Keratinocyte (primary cell): ENCODE measurements at regions not wholly inside any gene's neighbourhood (a gene's known extent, or its start where the extent isn't known, plus 50 kb on each side); places are given as distances from the start of the nearest gene placed in this dataset.

Source experiments
- DNase-seq: peaks from one replicate; pipeline ENCODE4 v3.0.0-alpha.2; 2011; ENCODE audit warnings: low read depth, missing footprints, low spot score
- FAIRE-seq: peaks from 2 replicates; lab custom pipeline; 2011; peaks lifted over from hg19 to GRCh38; lab: Jason Lieb, UNC
- H2AFZ ChIP-seq: 2 replicates; pipeline ENCODE4 v1.6.0; 2012; ENCODE audit warnings: low read length, control low read depth, inconsistent platforms; ENCODE audit not compliant: control insufficient read depth
- H3K27ac ChIP-seq: 2 replicates; pipeline ENCODE4 v1.5.1; 2011; ENCODE audit warnings: low read length; ENCODE audit not compliant: control insufficient read depth, insufficient read depth
- H3K27me3 ChIP-seq: 3 replicates; pipeline ENCODE4 v1.6.0; 2011; ENCODE audit warnings: low read length; ENCODE audit not compliant: control insufficient read depth, insufficient read depth; ENCODE audit errors: extremely low read depth
- H3K36me3 ChIP-seq, 2 experiments: 2 replicates in 1 of 2; 3 replicates in 1 of 2; pipeline ENCODE4 v1.5.1; 2011; ENCODE audit warnings: low read length in 2 of 2, mild to moderate bottlenecking in 1 of 2; ENCODE audit not compliant: control insufficient read depth in 2 of 2, insufficient read depth in 2 of 2; ENCODE audit errors: extremely low read depth in 1 of 2
- H3K4me1 ChIP-seq: 3 replicates; pipeline ENCODE4 v1.5.1; 2011; ENCODE audit warnings: low read length; ENCODE audit not compliant: control insufficient read depth, insufficient read depth; ENCODE audit errors: extremely low read depth
- H3K4me2 ChIP-seq: 3 replicates; pipeline ENCODE4 v1.6.0; 2011; ENCODE audit warnings: low read depth, low read length; ENCODE audit not compliant: control insufficient read depth, insufficient read depth; ENCODE audit errors: extremely low read depth
- H3K4me3 ChIP-seq, 3 experiments: fragments of 200-600 bp in 1 of 3; sonication (generic) in 1 of 3; 2 replicates in 2 of 3; 3 replicates in 1 of 3; pipeline ENCODE4 v1.5.1; 2011 to 2016; ENCODE audit warnings: low read length in 3 of 3, mild to moderate bottlenecking in 3 of 3, control low read depth in 2 of 3, inconsistent platforms in 1 of 3, low read depth in 1 of 3, mixed read lengths in 1 of 3, mixed run types in 1 of 3, moderate library complexity in 1 of 3; ENCODE audit not compliant: control insufficient read depth in 2 of 3, insufficient read depth in 2 of 3; ENCODE audit errors: extremely low read depth in 1 of 3
- H3K79me2 ChIP-seq: 2 replicates; pipeline ENCODE4 v1.6.0; 2012; ENCODE audit warnings: low read length; ENCODE audit not compliant: control insufficient read depth, insufficient read depth
- H3K9ac ChIP-seq: 3 replicates; pipeline ENCODE4 v1.6.0; 2011; ENCODE audit warnings: low read length; ENCODE audit not compliant: control insufficient read depth, insufficient read depth; ENCODE audit errors: extremely low read depth
- H3K9me1 ChIP-seq: 3 replicates; pipeline ENCODE4 v1.6.0; 2011; ENCODE audit warnings: low read length; ENCODE audit not compliant: control insufficient read depth, insufficient read depth; ENCODE audit errors: extremely low read depth
- H3K9me3 ChIP-seq: 2 replicates; pipeline ENCODE4 v1.5.1; 2012; ENCODE audit warnings: low read depth, low read length; ENCODE audit not compliant: control insufficient read depth
- H4K20me1 ChIP-seq: 3 replicates; pipeline ENCODE4 v1.6.0; 2011; ENCODE audit warnings: low read length; ENCODE audit not compliant: control insufficient read depth, insufficient read depth; ENCODE audit errors: extremely low read depth
- EZH2 ChIP-seq: IDR thresholded peaks from one replicate; pipeline ENCODE4 v1.6.1; 2012; ENCODE audit warnings: inconsistent platforms, mild to moderate bottlenecking, low read length, moderate library complexity
- dilution Hi-C: fragments of 300-500 bp; cut with MboI; formaldehyde crosslinking; loops from one replicate; pipeline ENCODE4 v1.7.0; 2020; ENCODE audit warnings: low sequenced_read_pairs; ENCODE audit not compliant: extremely low pct_ligation_motif_present
- TF ChIP-seq, protein P1 (sequence below), 3 experiments: IDR thresholded peaks in 1 of 3; conservative IDR thresholded peaks in 1 of 3; optimal IDR thresholded peaks in 1 of 3; 2 replicates in 2 of 3; 3 replicates in 1 of 3; pipeline versions ENCODE3 to v1.5.1; 2011; ENCODE audit warnings: low read length in 3 of 3, mild to moderate bottlenecking in 3 of 3, moderate library complexity in 2 of 3, control low read depth in 1 of 3, inconsistent platforms in 1 of 3; ENCODE audit not compliant: insufficient read depth in 2 of 3; ENCODE audit errors: extremely low read depth in 1 of 3

GRCh38 chr4:163665101-163665500 is 170.6 kb downstream of the TMA16 start:
- Histone ChIP-seq H3K4me1 (no peaks in the 10 kb centered on the region), H3K9me3 (no peaks in the 10 kb centered on the region), H3K27ac (no peak overlapping the region), H3K36me3 (no peaks in the 10 kb centered on the region), H4K20me1 (no peaks in the 10 kb centered on the region), H2AFZ (no peak overlapping the region), H3K9ac (no peak overlapping the region), H3K79me2 (no peaks in the 10 kb centered on the region), H3K9me1 (no peaks in the 10 kb centered on the region), H3K4me2 (no peak overlapping the region), H3K27me3 (no peaks in the 10 kb centered on the region), H3K4me3 (no peak overlapping the region)
- DNase-seq (no peak), FAIRE-seq (no peak)
- dilution Hi-C loops: no loop called here
- TF ChIP-seq, protein P1, sequence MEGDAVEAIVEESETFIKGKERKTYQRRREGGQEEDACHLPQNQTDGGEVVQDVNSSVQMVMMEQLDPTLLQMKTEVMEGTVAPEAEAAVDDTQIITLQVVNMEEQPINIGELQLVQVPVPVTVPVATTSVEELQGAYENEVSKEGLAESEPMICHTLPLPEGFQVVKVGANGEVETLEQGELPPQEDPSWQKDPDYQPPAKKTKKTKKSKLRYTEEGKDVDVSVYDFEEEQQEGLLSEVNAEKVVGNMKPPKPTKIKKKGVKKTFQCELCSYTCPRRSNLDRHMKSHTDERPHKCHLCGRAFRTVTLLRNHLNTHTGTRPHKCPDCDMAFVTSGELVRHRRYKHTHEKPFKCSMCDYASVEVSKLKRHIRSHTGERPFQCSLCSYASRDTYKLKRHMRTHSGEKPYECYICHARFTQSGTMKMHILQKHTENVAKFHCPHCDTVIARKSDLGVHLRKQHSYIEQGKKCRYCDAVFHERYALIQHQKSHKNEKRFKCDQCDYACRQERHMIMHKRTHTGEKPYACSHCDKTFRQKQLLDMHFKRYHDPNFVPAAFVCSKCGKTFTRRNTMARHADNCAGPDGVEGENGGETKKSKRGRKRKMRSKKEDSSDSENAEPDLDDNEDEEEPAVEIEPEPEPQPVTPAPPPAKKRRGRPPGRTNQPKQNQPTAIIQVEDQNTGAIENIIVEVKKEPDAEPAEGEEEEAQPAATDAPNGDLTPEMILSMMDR (optimal IDR thresholded peaks at IDR 0.05 in 1 of 3, IDR thresholded peaks at IDR 0.05 in 1 of 3, conservative IDR thresholded peaks at IDR 0.05 in 1 of 3; ENCODE audit: extremely low read depth in 1 of 3, insufficient read depth in 2 of 3, low read length in 3 of 3): no peak
- no peak for TF ChIP-seq EZH2

- TF ChIP-seq, protein P1 (optimal IDR thresholded peaks at IDR 0.05 in 1 of 3, IDR thresholded peaks at IDR 0.05 in 1 of 3, conservative IDR thresholded peaks at IDR 0.05 in 1 of 3; ENCODE audit: extremely low read depth in 1 of 3, insufficient read depth in 2 of 3, low read length in 3 of 3): no peak
- TF ChIP-seq EZH2: no peak
- dilution Hi-C loops: no loop called here
- Histone ChIP-seq H3K9ac (no peak overlapping the region), H3K9me3 (no peaks in the 10 kb centered on the region), H3K4me3 (no peak overlapping the region), H3K36me3 (no peaks in the 10 kb centered on the region), H3K27me3 (no peaks in the 10 kb centered on the region), H2AFZ (no peak overlapping the region), H3K27ac (no peak overlapping the region), H4K20me1 (no peaks in the 10 kb centered on the region), H3K4me1 (no peaks in the 10 kb centered on the region), H3K9me1 (no peaks in the 10 kb centered on the region), H3K79me2 (no peaks in the 10 kb centered on the region), H3K4me2 (no peak overlapping the region)
- no peak for FAIRE-seq
- no peak for DNase-seq
These were observed 171.2 kb downstream of the TMA16 start for GRCh38 chr4:163665521-163666331.
